ENCODE measurements at regions not wholly inside any gene's neighbourhood (a gene's known extent, or its start where the extent isn't known, plus 50 kb on each side); places are given as distances from the start of the nearest gene placed in this dataset.

DNA sequence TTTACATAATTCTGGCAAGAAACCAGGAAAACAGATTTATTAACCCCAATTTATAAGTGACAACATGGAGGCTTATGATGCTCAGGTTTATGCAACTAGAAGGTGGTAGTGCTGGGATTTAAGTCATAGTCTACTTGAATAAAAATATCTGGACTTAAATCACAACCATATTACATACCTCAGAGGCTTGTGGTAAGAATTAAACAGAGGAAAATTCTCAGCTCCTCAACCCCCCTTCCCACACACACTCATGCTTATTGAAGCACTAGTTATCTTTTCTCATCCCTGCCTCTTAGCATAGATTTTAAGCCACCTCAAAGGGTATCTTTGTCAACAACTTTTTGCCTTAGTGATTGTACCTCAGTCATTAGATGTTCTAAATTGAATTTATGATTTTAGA is 731.0 kb downstream of the PRELID2 start:
- TF ChIP-seq, protein P1, sequence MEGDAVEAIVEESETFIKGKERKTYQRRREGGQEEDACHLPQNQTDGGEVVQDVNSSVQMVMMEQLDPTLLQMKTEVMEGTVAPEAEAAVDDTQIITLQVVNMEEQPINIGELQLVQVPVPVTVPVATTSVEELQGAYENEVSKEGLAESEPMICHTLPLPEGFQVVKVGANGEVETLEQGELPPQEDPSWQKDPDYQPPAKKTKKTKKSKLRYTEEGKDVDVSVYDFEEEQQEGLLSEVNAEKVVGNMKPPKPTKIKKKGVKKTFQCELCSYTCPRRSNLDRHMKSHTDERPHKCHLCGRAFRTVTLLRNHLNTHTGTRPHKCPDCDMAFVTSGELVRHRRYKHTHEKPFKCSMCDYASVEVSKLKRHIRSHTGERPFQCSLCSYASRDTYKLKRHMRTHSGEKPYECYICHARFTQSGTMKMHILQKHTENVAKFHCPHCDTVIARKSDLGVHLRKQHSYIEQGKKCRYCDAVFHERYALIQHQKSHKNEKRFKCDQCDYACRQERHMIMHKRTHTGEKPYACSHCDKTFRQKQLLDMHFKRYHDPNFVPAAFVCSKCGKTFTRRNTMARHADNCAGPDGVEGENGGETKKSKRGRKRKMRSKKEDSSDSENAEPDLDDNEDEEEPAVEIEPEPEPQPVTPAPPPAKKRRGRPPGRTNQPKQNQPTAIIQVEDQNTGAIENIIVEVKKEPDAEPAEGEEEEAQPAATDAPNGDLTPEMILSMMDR (IDR thresholded peaks at IDR 0.05): no peak
- H3K4me3 ChIP-seq: no peak overlapping the region
- no peaks in the 10 kb centered on the region for H3K9me3 ChIP-seq
- H3K27me3 ChIP-seq: no peaks in the 10 kb centered on the region
- DNase-seq: no peak
- no peak overlapping the region for H3K27ac ChIP-seq
- intact Hi-C loops (cut with DNase I): no loop called here
- ATAC-seq: no peak
- H3K4me1 ChIP-seq: no peaks in the 10 kb centered on the region
- H3K36me3 ChIP-seq: no peaks in the 10 kb centered on the region

DNA sequence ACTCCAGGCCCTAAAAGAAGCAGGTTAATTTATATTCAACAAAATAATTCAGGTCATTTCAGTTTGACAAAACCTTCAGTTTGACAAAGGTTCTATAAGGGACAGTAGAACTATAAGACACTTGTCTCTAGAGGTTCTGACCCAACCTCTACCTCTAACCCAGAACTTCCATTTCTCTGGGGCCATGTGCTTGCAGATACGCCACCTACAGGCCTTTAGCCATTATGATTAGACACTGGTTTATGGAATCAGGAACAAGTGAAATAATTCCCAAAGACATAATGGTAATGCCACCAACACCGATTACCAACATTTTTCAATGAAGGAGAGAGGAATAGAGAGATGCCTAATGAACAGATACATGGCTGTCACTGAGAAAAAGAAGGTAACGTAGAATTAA is 733.9 kb downstream of the PRELID2 start:
- DNase-seq (no peak), ATAC-seq (no peak)
- TF ChIP-seq, protein P1 (IDR thresholded peaks at IDR 0.05): no peak
- H3K9me3 ChIP-seq: no peaks in the 10 kb centered on the region
- H3K4me1 ChIP-seq: no peaks in the 10 kb centered on the region
- H3K36me3 ChIP-seq: no peaks in the 10 kb centered on the region
- no peak overlapping the region for H3K27ac ChIP-seq
- H3K4me3 ChIP-seq: no peak overlapping the region
- no peaks in the 10 kb centered on the region for H3K27me3 ChIP-seq
- intact Hi-C loops (cut with DNase I): no loop called here

DNA sequence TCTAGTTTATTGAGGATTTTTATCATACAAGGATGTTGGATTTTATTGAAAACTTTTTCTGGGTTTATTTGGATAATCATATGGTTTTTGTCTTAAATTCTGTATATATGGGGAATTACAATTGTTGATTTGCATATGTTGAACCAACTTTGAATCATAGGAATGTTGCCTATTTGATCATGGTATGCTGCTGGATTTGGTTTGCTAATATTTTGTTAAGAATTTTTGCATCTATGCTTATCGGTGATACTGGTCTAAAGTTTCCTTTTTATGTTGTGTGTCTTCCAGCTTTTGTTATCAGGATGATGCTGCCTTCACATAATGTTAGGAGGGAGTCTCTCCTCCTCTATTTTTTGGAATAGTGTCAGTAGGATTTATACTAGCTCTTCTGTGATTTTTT is 745.0 kb downstream of the PRELID2 start:
- ATAC-seq (no peak), DNase-seq (no peak)
- TF ChIP-seq, protein P1 (IDR thresholded peaks at IDR 0.05): no peak
- intact Hi-C loops (cut with DNase I): no loop called here
- H3K9me3 ChIP-seq: peaks cover 0 to 5% of the 10 kb centered on the region in 2 donors
- no peak overlapping the region for H3K27ac ChIP-seq
- H3K27me3 ChIP-seq: no peaks in the 10 kb centered on the region
- H3K4me1 ChIP-seq: no peaks in the 10 kb centered on the region
- H3K36me3 ChIP-seq: no peaks in the 10 kb centered on the region
- no peak overlapping the region for H3K4me3 ChIP-seq

DNA sequence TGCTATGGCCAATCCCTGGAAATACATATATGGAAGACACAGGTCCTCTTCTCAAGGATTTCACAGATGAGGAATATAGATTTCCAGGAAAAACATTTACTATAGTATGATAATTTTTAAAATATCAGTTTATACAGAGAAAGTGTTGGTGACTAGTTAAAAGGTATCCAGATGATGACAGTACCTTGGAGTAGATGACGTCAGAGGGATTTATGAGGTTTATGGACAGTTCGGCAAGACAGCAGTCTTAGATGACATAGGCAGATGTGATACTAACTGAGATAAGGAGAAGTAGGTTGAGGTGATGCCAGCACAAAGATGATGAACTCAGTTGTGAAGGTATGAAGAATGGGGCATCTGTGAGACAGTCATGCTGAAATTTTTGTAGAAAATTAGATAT is 750.3 kb downstream of the PRELID2 start:
- Histone ChIP-seq H3K36me3 (no peaks in the 10 kb centered on the region), H3K4me3 (no peak overlapping the region), H3K4me1 (no peaks in the 10 kb centered on the region), H3K9me3 (no peaks in the 10 kb centered on the region), H3K27me3 (no peaks in the 10 kb centered on the region), H3K27ac (no peak overlapping the region)
- DNase-seq (no peak), ATAC-seq (no peak)
- TF ChIP-seq, protein P1 (IDR thresholded peaks at IDR 0.05): no peak
- intact Hi-C loops (cut with DNase I): no loop called here

DNA sequence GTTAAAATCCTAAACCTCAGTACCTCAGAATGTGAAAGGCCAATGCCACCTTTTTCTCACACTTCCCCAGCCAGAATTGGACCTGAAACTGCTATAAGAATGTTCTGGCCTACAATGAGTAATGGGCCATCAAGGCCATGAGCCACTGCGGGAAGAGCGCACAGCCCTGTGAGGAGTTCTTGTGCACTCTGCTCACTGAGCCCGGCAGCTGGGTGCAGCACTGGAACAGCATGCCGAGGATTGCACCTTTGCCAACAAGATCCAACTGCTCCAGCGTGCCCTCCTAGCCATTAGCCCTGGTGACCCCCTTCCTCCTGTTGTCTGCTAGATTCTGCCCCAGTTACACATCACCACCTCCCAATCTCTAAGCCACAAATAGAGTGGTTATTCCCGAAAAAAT is 758.1 kb downstream of the PRELID2 start:
- Histone ChIP-seq H3K27ac (no peak overlapping the region), H3K4me1 (no peaks in the 10 kb centered on the region), H3K27me3 (no peaks in the 10 kb centered on the region), H3K36me3 (no peaks in the 10 kb centered on the region), H3K4me3 (no peak overlapping the region), H3K9me3 (no peaks in the 10 kb centered on the region)
- TF ChIP-seq, protein P1 (IDR thresholded peaks at IDR 0.05): no peak
- peak in 1 of 4 donors; percentile 21 for DNase-seq
- intact Hi-C loops (cut with DNase I): no loop called here
- no peak for ATAC-seq

All from left lung (tissue), 4 donors.